ENCODE measurements at regions not wholly inside any gene's neighbourhood (a gene's known extent, or its start where the extent isn't known, plus 50 kb on each side); places are given as distances from the start of the nearest gene placed in this dataset.
A peak's percentile ranks its signal among the peaks of the same experiment; 100 is the strongest.

- 0 out of 2 replicates have a peak, but pooled peaks cover 6% of the 10 kb centered on the region for H4K20me1 ChIP-seq (replicated peaks; ENCODE audit: control insufficient read depth, insufficient read depth, low read length)
- no peaks in the 10 kb centered on the region for H3K9me1 ChIP-seq (ENCODE audit: control insufficient read depth, insufficient read depth, low read length)
- H3K79me2 ChIP-seq (ENCODE audit: control insufficient read depth, insufficient read depth, low read length), result no peaks in the 10 kb centered on the region
- no peak overlapping the region for H3K4me2 ChIP-seq (ENCODE audit: insufficient read depth, low read length)
- no TSS peak for BruUV-seq (replicated peaks)
- in situ Hi-C loops (cut with MboI), result no loop called here
- no peaks in the 10 kb centered on the region for H3K4me1 ChIP-seq (replicated peaks in 1 of 2; ENCODE audit: control insufficient read depth in 2 of 2, insufficient read depth in 2 of 2, low read length in 2 of 2)
- no peaks in the 10 kb centered on the region for H3K36me3 ChIP-seq (ENCODE audit: control insufficient read depth, insufficient read depth, low read length)
- ChIA-PET POLR2A (no interaction called here), CTCF (ENCODE audit: low intra/inter-chr PET ratio) (no interaction called here)
- peak; percentile 41; the same call in 1 of the 2 replicates for TF ChIP-seq ESRRA (IDR thresholded peaks at IDR 0.05; ENCODE audit: borderline replicate concordance, low read depth)
- TF ChIP-seq MEIS2 (IDR thresholded peaks at IDR 0.05; ENCODE audit: partially characterized antibody), result peak; percentile 67
- no peak for TF ChIP-seq E4F1 (CRISPR knock-in tag; IDR thresholded peaks at IDR 0.05; ENCODE audit: borderline replicate concordance)
- H2AFZ ChIP-seq (ENCODE audit: low read depth, low read length), result no peak overlapping the region
- no peak for ATAC-seq
- H3K4me3 ChIP-seq, result no peak overlapping the region
- no peaks in the 10 kb centered on the region for H3K9me3 ChIP-seq (replicated peaks; ENCODE audit: control insufficient read depth, insufficient read depth, low read depth, low read length)
- WGBS (ENCODE audit: insufficient coverage, low coverage, missing lambda C conversion rate), result 1% methylated on average over 11 of the region's 11 CpGs
- intact Hi-C loops (cut with micrococcal nuclease), result no loop called here
- no peak overlapping the region for H3K9ac ChIP-seq (ENCODE audit: insufficient read depth in 1 of 2, low read depth in 2 of 2, low read length in 2 of 2)
- DNase-seq (ENCODE audit: extremely low read depth in 1 of 4, low spot score in 3 of 4), result no peak
- peaks cover 5 to 73% of the 10 kb centered on the region in 2 experiments; a peak in 3 of 5 replicates for H3K27me3 ChIP-seq (ENCODE audit: control insufficient read depth in 2 of 2, insufficient read depth in 2 of 2, low read length in 2 of 2)
- FAIRE-seq, result no peak
- no peak overlapping the region for H3K27ac ChIP-seq (ENCODE audit: extremely low read depth, low read depth, low read length)
These were observed 72.6 kb upstream of the RAB6C start for GRCh38 chr2:129906861-129907235.
